ENCODE measurements at regions not wholly inside any gene's neighbourhood (a gene's known extent, or its start where the extent isn't known, plus 50 kb on each side); places are given as distances from the start of the nearest gene placed in this dataset.

DNA sequence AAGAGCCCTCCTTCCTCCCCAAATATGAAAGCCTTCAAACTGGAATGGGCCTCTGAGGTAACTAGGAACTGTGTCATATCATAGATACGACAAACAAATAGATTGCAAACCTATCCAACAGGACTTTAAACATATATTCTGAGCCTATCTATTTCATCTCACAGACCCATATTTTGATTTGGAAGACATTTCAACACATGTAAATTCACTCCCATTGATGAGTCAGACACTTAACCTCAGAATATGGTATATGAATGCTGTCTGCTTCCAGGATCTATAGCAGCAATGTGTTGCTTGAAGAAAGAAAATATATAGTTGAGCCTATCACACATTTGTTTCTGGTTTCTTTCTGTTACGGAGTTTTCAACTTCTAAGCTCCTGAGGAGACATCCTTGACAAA, 221.9 kb upstream of the SAMSN1 start:
- TF ChIP-seq, protein P1, sequence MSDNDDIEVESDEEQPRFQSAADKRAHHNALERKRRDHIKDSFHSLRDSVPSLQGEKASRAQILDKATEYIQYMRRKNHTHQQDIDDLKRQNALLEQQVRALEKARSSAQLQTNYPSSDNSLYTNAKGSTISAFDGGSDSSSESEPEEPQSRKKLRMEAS (IDR thresholded peaks at IDR 0.05; ENCODE audit: low read depth, low read length) = no peak
- TF ChIP-seq MYC (IDR thresholded peaks at IDR 0.05; ENCODE audit: low read depth, low read length) = no peak
- no peak for TF ChIP-seq POLR2A (IDR thresholded peaks at IDR 0.05; ENCODE audit: extremely low read depth, insufficient read length)
- TF ChIP-seq CTCF (IDR thresholded peaks at IDR 0.05; ENCODE audit: low read depth, low read length) = no peak
- no peak overlapping the region for H3K4me3 ChIP-seq (ENCODE audit: low read depth, low read length)
- peak; percentile 7 for DNase-seq (ENCODE audit: low read depth)

DNA sequence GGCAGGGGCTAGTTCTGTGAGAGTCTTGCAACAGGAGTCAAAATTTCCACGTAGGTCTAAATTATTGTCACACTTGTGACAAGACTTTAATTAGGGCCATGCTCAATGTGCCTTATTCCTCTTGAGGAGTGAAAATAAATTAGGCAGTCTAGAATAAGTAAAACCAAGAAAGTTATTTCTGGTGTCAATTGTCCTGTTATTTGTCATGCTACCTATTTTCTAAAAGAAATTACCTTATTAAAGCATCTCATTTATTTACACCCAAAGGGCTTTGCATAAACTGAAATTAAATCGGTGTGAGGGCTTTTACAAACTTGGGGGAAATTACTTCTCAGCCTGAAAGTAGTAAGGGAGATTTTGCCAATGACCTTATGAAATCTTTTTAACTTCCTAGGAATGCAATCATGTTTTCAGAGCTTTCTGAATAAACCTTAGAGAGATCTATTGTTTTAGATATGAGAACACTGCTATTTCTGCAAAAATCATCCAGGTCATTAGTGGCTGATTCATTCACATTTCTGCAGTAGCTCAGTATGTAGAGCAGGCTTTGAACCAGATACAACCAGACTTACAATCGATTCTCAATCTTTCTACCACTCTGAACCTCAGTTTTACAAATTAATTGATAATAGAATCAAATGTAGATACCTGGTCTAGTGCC, 221.2 kb upstream of the SAMSN1 start:
- H3K4me3 ChIP-seq (ENCODE audit: low read depth, low read length) = no peak overlapping the region
- DNase-seq (ENCODE audit: low read depth) = no peak
- TF ChIP-seq CTCF (IDR thresholded peaks at IDR 0.05; ENCODE audit: low read depth, low read length) (no peak), MYC (IDR thresholded peaks at IDR 0.05; ENCODE audit: low read depth, low read length) (no peak), POLR2A (IDR thresholded peaks at IDR 0.05; ENCODE audit: extremely low read depth, insufficient read length) (no peak)
- TF ChIP-seq, protein P1 (IDR thresholded peaks at IDR 0.05; ENCODE audit: low read depth, low read length) = no peak

GRCh38 chr21:14766241-14766640, 220.1 kb upstream of the SAMSN1 start:
- no peak overlapping the region for H3K4me3 ChIP-seq (ENCODE audit: low read depth, low read length)
- DNase-seq (ENCODE audit: low read depth) = no peak
- no peak for TF ChIP-seq POLR2A (IDR thresholded peaks at IDR 0.05; ENCODE audit: extremely low read depth, insufficient read length)
- TF ChIP-seq CTCF (IDR thresholded peaks at IDR 0.05; ENCODE audit: low read depth, low read length) = no peak

- no peak for TF ChIP-seq POLR2A (IDR thresholded peaks at IDR 0.05; ENCODE audit: extremely low read depth, insufficient read length)
- DNase-seq (ENCODE audit: low read depth) = no peak
- no peak overlapping the region for H3K4me3 ChIP-seq (ENCODE audit: low read depth, low read length)
Observed at GRCh38 chr21:14763695-14764064, 217.6 kb upstream of the SAMSN1 start.

DNA sequence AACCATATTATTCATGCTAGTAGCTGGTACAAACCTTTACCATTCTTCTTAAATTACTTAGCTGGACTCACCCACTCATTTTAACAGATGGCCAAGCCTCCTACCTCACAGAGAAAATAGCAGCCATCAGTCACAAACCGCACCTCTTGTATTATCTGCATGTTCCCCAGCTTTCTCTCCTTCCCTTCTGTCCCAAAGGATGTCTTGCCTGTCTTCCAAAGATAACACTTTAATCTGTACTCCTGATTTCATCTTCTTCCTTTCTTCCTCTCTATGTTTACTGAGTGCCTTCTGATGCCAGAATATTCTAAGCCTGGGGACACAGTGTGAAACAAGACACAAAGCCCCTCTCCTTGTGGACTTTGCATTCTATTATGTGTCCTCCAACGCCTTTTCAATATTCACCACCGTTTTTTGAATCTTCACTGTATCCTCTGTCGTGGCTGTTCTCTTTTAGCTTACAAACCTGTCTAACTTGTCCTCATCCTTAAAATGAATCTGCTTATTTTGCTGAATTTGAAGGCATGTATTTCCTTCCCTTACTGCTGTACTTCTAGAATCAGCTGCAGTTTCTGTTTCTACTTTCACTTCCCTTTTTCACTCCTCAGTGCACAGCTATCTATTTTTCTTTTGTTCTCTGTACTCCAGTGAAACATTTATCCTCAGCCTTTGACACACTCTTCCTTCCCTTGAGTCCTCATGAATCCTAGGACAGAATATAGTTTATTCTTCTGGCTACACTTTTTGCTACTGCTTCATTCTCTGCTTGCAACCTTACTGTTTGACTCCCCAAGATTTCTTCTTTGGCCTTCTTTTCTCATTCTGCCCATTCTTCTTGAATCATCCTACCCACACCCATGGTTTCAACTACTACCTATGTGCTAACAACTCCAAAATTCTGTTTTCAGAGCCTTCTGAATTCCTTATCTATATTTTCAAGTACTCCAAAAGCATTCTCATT, 216.9 kb upstream of the SAMSN1 start:
- peak overlapping the region; percentile 26 for H3K4me3 ChIP-seq (ENCODE audit: low read depth, low read length)
- no peak for TF ChIP-seq POLR2A (IDR thresholded peaks at IDR 0.05; ENCODE audit: extremely low read depth, insufficient read length)
- no peak for TF ChIP-seq MYC (IDR thresholded peaks at IDR 0.05; ENCODE audit: low read depth, low read length)
- TF ChIP-seq CTCF (IDR thresholded peaks at IDR 0.05; ENCODE audit: low read depth, low read length) = no peak
- TF ChIP-seq, protein P1 (IDR thresholded peaks at IDR 0.05; ENCODE audit: low read depth, low read length) = no peak
- peak; percentile 74 for DNase-seq (ENCODE audit: low read depth)

GRCh38 chr21:14762327-14762726, 216.2 kb upstream of the SAMSN1 start:
- DNase-seq (ENCODE audit: low read depth) = no peak
- H3K4me3 ChIP-seq (ENCODE audit: low read depth, low read length) = no peak overlapping the region
- TF ChIP-seq POLR2A (IDR thresholded peaks at IDR 0.05; ENCODE audit: extremely low read depth, insufficient read length) (no peak), MYC (IDR thresholded peaks at IDR 0.05; ENCODE audit: low read depth, low read length) (no peak), CTCF (IDR thresholded peaks at IDR 0.05; ENCODE audit: low read depth, low read length) (no peak)
- TF ChIP-seq, protein P1 (IDR thresholded peaks at IDR 0.05; ENCODE audit: low read depth, low read length) = no peak
